ENCODE measurements at regions not wholly inside any gene's neighbourhood (a gene's known extent, or its start where the extent isn't known, plus 50 kb on each side); places are given as distances from the start of the nearest gene placed in this dataset.

GRCh38 chr10:65065278-65065677 is 1544.1 kb downstream of the REEP3 start:
- TF ChIP-seq TSHZ2 (CRISPR knock-in tag; IDR thresholded peaks at IDR 0.05): no peak
- no peak for TF ChIP-seq RARB (CRISPR knock-in tag; IDR thresholded peaks at IDR 0.05)
